HG03103 (cell line): ENCODE measurements at regions not wholly inside any gene's neighbourhood (a gene's known extent, or its start where the extent isn't known, plus 50 kb on each side); places are given as distances from the start of the nearest gene placed in this dataset.

ENCODE experiments used
- ATAC-seq: cut with Tn5 transposase; IDR thresholded peaks from one replicate; pipeline ENCODE4 v1.9.1; 2021; ENCODE audit warnings: low read depth; ENCODE audit not compliant: unreplicated experiment

DNA sequence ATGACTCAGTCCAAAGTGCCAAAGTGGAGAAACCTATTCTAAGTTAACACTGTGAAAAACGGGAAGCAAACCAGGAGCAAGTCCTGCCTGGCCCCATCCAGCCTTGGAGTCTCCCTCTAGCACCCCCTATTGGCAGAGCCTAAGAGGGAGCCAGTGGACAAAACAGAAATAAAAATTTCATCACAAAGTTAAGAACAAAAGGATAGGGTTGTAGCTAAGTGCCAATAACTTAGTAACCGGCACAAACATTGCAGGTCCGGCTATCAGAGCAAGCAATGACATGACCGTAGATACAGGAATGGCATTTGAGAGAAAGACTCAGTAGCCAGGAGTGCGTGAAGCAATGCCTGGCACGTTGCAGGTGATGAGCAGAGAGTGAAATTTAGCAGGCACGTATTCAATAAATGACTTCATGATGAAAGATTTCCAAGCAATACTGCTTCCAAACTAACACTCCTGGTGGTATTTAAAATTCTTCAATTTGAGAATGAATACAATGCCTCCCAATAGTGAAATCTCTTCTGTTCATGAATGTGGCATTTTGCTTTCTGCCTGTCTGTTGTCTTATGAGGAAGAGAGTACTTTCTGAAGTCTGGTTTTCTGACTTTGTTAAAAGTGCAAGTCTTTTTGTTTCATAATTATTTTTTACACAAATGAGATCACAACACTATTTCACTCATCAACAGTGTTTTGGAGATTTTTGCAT, 391.0 kb downstream of the OMA1 start:
- peak; percentile 44 for ATAC-seq

DNA sequence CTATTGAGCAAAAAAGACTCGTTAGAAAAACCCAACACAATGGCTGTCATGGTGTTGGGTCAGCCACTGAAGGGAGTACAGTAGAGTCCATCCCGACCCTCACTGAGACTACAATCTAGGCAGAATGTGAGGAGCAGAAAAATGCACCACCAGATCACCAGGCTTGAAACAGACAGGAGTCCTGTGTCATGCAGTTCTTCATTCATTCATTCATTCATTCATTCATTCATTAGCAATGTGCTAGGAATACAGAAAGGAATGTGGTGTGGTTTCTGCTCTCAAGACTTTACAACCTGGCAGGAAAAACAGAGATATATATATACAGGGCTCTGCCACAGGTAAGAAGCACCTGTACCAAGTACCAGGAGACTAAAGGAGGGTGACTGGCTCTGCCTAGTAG, 392.3 kb downstream of the OMA1 start:
- ATAC-seq: no peak

DNA sequence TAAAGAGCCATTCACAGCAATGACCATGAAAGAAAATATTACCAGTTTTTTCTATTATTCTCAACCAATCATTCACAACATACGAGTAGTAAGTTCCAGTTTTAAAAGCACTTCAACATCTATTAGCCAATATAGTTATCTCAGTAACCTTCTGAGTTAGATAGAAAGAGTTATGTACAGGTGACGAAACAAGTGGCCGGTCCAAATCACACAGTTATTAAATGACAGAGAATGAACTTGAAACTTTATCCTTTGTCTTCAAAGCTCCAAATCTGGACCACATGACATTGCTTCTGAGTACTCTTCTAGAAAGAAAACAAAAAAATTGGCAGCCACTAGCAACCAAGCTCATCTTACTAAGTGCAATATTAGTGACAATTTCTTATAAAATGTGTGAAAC, 393.8 kb downstream of the OMA1 start:
- no peak for ATAC-seq

DNA sequence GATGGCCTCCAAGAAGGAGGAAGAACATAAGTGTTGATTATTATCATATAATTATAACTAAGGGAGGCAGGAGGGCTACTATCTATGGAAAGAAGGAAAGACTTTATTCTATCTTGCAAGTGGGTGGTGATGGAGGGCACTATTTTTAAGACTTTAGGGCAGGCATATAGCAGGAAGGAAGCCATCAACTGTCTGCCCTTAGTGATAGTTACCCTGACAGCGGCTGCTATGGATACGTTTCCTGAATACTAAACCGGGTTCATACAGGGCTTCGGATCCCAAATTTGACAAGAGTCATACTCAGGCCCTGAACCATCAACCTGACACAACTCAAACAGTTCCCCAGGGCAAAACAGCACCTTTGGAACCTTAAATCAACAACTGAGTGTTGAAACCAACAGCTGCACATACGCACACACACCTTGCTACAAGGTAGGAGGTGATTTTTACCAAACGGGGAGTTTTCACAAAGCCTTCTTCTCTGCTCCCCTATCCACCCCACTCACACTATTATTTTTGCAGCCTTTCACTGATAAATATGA, 397.2 kb downstream of the OMA1 start:
- no peak for ATAC-seq

DNA sequence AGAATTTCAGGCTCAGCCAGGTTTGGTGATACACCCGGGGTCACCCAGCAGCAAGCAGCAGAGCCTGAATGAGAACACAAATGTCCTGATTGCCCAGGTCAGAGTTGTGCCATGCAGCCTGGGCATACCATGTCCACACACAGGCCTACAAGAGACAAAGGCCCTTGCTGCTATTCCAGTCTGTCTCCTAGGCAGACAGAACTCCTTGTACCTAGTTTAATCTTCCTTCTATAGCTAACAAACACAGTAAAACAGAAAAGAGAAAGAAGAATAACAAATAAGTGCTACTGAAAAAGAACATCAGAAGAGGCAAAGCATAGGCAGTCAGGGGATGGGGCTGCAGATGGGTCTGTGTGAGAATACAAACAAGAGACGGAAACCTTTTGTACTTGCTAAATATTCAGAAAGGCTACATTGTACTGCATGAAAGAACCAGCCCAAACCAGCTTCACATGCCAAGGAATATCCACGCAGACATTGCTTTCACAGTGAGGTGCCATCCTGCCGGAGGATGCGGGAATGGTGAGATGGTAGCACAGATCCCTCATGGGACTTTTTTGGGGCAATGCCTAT, 401.7 kb downstream of the OMA1 start:
- ATAC-seq: no peak

DNA sequence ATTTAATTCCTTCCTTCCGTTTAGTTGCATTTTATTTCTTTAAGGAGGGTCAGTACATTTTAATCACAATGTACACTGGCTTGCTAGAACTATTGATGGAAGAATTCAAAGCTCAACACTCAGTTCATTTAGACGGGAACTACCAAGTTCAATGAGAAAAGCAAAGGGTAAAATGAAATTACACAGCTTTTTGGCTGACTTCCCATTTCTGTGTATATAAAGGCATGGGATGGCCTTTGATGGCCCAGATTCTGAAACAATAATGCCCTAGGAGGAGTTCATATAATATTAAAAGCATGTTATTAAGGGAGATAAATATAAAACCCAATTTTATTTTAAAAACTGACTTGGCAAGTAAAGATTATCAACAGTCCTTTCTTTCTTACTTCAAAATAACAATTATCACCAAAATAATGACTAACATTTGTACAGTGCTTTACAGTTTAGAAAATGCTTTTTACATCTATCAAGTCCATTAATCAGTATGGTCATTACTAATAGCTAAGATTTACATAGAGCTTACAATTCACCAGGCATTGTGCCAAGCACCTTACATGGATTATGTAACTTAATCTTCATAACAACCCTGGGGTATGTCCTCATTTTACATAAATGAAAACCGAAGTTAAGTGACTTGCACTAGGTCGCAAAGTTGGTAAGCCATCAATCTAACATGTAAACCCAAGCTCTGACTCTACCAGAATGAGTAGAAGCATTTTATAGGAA, 402.4 kb downstream of the OMA1 start:
- no peak for ATAC-seq

DNA sequence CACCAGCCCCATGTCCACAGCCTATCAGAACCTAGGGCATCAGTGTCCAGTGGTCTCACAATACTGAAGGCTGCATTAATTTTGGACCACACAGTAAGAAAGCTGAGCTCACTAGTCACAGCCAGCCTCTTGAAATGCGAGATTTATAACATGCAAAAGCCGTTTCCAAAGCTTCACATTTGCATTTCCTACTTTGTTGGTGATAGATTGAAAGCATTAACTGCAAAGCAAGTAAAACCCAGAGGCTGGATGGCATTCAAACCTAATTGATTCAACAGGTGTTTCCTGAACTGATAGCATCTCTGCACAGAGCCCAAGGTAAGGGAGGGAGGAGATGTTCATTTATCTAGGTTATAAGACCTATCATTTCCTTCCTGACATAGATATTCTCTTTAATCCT, 410.1 kb downstream of the OMA1 start:
- ATAC-seq: no peak

DNA sequence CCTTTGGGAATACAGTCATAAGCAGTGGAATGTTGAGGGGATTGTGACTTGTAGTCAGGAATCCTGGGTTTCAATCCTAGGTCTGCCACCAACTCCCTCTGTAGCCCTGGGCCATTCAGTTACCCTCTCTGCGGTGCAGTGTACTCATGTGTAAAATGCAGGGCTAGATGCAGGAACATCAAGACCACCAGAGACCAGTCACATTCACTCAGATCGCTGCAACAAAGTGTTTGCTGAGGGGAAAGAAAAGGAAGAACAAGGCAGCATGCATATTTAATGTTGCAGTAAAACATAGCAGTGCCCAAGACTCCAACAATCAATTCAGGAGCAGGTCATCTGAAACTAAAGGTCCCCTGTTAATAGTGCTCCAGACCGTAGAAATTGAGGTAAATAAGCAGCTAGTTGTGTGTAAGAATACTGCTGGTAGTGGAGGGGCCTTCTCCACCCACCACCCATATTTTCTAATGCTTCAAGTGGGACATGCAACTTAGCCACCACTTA, 410.7 kb downstream of the OMA1 start:
- no peak for ATAC-seq

DNA sequence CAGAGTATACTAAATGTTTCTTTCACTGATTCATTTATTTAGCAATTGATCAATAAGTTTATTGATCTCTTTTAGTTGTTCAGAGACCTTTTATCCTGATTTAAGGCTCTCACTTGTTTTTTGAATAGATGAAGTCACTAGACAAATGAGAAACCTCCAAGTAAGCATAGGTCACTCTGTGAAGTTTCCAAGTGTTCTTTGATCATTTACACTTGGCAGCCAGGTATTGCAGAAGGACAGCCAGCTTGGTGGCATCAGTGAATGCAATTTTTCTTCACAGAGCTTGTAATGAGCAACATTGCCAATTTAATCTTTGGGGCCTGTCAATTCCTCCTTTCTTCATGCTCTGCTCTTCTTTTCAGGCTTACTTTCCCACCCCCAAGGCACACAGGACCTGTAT, 413.0 kb downstream of the OMA1 start:
- ATAC-seq: no peak

DNA sequence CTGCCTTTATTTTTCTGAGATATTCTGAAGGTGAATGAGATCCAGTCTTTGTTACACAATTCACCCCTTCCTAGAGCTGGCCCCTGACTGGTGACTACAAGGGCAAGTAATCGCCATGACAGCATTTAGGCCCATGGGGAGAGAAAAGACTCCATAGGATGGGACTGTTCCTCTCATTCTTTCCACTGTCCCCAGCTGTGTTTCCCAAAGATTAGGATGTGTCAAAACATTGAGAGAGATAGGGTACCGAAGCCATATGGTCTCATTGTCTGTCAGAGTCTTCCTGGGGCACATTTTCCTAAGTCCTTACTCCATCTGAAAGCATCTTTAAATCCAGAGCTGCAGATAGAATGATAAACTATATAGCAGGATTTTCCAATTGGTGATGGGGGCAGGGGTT, 423.5 kb downstream of the OMA1 start:
- ATAC-seq: no peak

DNA sequence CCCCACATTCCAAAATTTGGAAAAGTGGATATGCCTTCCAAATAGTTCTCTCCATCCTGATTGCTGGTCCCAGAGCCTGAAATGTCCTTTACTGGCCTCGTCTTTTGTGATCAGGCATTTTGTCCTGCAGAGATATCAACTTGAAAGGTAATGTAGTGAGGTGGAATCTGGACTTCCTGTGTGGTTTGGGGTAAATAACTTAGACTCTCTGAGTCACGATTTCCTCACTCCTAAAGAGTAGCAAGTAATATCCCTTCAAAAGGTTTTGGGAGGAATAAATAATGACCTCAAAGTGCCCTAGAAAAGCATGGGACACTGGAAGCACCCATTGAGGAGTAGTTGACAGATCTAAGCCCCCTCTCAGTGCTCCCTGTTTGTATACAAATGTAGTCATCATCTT, 426.6 kb downstream of the OMA1 start:
- no peak for ATAC-seq

DNA sequence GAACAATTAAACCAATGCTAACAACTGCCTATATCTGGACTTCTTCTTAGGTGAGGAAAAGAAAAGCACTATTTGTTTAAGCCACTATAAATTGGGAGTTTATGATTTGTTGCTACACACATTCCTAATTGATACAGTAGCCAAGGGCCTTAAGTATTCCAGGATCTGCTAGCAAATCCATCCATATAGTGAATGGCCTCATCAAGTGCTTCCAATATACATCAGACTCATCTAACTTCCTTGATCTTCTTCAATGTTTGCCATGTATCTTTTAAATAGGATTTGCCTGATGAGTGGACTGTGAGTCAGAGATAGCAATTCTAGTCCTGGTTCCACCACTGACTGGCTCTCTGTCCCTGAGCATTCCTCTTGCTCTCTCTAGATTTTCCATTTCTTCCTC, 430.2 kb downstream of the OMA1 start:
- no peak for ATAC-seq

DNA sequence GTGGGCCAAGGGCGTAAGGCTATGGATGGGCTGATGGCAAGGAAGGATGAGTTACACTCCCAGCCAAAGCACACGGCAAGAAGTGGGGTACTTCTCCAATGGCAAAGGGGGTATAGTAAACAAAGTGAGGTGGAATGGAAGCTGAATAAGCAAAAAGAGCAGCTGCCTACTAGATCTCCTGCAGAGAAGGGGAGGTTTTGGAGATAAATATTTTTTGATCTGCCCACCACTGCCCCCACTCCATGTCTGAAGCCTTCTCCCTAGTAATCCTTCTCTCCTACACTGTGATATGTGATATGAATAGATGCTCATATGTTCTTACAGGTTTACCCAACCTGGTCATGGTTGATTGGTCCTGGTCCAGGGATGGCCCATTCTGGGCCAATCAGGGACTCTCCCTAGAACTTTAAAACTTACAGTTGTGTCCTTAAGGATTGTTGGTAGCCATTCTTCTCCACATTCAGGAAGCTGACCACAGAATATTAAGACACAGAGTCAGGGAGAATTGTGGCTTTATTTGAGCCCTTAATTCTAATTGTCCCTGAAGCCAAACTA, 436.8 kb downstream of the OMA1 start:
- ATAC-seq: no peak

DNA sequence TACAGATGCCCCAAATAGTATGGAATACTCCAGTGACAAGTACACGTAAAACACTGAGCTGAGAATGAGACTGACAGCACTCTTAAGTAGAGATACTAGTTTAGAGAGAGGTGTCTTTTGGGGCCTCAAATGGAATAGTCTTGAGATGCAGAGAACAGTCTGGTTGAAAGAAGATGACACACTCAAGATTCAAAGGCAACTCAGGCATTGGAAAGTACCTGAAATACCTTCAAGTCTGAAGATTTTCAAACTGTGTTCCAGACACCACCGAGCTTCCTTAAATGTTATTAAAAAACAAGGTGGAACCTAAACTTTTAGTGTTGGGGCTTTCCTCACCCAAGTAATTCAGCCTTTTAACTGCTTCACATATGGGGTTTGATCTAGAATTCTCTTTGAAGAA, 437.7 kb downstream of the OMA1 start:
- no peak for ATAC-seq

DNA sequence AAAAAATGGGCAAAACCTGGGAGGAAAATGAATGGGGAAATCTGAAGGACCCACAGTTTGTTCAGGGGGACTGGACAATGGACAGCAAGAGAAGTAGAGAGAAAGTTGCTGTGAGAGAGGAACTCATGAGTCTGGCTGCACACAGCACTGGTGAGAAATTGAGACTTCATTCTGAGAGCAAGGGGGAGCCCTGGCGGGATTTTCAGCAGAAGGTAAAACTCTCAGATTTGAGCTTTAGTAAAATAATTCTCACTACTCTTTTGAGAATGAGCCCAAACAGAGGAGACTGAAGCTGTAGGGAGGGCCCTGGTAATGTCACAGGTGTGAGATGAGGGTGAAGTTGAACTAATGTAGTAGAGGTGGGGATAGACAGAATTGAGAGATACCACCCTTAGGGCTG, 438.6 kb downstream of the OMA1 start:
- no peak for ATAC-seq

DNA sequence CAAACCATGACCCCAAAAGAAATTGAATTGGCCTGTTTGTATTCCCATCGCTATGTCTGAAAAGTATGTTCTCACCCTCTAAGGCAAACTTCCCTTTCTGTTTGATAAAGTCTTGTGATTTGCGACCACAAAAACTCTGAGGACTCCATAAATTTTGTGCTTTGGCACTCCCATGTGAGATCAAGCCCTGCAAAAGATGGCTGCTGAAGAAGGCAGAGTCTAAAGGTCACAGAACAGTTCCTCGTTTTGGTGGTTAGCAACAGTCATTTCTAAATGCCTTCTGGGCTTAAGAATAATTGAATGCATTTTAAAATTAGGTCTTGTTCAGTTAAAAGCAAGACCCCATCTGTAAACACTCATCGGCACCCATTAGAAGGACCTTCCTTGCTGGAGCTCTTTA, 441.6 kb downstream of the OMA1 start:
- peak; percentile 72 for ATAC-seq

DNA sequence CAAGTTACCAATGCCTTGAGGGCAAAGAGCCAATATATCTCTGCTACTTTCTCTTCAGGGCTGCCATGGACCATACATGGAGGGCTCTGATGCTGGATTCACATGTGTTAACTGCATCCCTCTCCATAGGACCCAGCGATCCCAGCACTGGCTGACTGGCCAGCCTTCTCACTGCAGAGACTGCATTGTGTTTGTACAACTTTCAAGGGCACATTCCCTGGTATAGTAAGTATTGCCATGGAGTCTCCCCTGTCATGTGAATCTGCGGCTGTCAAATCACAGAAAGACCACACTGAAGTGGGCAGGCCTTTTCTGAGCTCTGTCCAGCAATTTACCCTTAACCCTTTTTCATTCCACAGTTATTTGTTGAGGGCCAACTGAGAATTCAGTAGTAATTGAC, 449.8 kb downstream of the OMA1 start:
- no peak for ATAC-seq

DNA sequence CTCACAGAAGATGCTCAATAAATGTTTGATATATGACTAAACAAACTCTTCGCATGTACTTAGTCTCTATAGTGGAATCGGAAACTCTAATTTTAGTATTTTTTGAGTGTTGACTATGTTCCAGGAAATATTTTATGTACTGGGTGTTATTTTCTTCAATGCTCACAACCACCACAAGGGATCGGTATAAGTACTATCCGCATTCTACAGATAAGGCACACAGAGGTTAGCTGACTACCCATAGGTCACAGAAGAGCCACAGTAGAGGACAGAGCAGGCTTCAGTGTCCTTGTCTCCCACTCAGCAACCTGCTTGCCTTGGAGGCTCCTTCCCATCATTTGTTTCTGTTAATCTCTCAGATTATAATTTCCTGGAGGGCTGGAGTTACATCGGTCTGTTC, 451.3 kb downstream of the OMA1 start:
- ATAC-seq: no peak

DNA sequence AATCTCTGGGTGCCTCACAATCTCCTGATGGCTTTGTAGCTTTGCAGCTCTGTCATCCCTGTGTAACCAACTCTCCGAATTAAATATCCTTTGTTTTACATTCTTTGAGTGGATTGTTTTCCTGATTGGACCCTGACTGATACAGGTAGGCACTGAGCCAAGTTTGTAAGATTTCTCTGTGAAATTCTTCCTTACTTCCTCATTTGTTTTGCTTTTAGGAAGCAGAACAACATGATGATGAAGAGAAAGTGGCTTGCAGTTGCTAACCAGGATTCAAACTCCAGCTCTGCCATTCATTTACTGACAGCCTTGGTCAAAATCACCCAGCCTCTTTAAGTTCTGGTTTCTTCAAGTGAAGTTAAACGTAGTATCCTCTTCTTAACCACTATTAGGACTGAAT, 452.3 kb downstream of the OMA1 start:
- ATAC-seq: no peak

DNA sequence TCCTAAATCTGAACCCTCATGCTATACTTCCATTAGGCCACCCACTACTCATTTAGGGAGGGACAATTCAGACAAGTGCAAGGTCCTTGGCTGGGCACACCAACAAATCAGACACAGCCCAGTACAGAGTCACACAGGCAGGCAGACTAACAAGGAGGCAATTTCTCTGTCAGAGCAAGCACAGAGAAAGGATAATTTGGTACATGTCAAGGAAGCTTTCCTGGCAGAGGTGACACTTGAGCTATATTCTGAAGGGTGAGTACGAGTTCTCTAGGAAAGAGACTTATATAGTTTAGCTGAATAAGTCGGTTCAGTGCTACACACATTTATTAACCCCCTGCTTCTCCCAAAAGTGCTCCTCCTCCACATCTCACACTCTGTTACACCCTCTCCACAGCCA, 455.9 kb downstream of the OMA1 start:
- no peak for ATAC-seq

DNA sequence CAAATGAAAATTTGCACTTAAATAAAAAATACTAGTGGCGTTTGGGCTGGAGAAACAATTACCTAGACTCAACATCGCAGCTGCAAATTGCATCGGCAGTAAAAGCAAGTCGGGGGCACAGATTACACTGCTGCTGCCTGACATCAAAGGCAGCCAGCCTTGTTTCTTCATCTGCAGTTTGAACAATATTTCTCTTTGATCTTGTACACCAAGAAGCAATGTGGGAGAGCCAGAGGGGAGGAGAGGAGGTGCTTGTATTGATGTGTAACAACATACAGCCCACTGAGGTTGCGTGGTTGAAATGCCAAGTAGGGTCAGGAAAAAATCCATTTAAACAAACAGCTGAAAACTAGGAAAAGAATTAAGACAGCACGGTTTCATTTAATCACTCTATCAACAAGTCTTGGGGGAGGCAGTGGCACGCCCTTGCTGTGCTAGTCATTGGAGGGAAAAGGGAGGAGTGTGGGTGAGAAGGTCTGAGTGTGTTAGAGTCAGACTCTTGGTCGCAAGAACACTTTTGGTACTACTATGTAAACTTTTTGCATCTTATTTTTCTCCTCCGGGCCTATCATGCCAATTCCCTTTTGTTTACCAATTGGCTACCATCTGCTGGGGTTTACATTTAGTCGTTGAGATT, 456.5 kb downstream of the OMA1 start:
- ATAC-seq: no peak
